ENCODE measurements at regions not wholly inside any gene's neighbourhood (a gene's known extent, or its start where the extent isn't known, plus 50 kb on each side); places are given as distances from the start of the nearest gene placed in this dataset.
"Not testable (repeated sequence)": the region's sequence is repeated elsewhere in the genome, so short reads cannot be mapped to it uniquely, and the experiment has no call there.

GRCh38 chr16:16448423-16448822 is 69.5 kb downstream of the NPIPA7 start:
- H3K27me3 ChIP-seq (ENCODE audit: control insufficient read depth, insufficient read depth, low read length); H3K4me1 ChIP-seq (ENCODE audit: control insufficient read depth, low read depth, low read length); H3K36me3 ChIP-seq (ENCODE audit: control insufficient read depth, low read depth, low read length); H3K9ac ChIP-seq (ENCODE audit: low read length); H3K9me3 ChIP-seq (ENCODE audit: control insufficient read depth, low read depth, low read length); H3K27ac ChIP-seq (ENCODE audit: low read length); H3K4me3 ChIP-seq (ENCODE audit: low read length): not testable (repeated sequence)

GRCh38 chr16:16449712-16450237 is 70.8 kb downstream of the NPIPA7 start:
- not testable (repeated sequence) for H3K4me1 ChIP-seq (ENCODE audit: control insufficient read depth, low read depth, low read length); H3K36me3 ChIP-seq (ENCODE audit: control insufficient read depth, low read depth, low read length); H3K9ac ChIP-seq (ENCODE audit: low read length); H3K9me3 ChIP-seq (ENCODE audit: control insufficient read depth, low read depth, low read length); H3K4me3 ChIP-seq (ENCODE audit: low read length); H3K27ac ChIP-seq (ENCODE audit: low read length); H3K27me3 ChIP-seq (ENCODE audit: control insufficient read depth, insufficient read depth, low read length)

GRCh38 chr16:16451721-16452410 is 72.9 kb downstream of the NPIPA7 start:
- H3K27ac ChIP-seq (ENCODE audit: low read length); H3K9ac ChIP-seq (ENCODE audit: low read length): not testable (repeated sequence)

GRCh38 chr16:16458579-16458978 is 79.6 kb downstream of the NPIPA7 start:
- not testable (repeated sequence) for H3K27me3 ChIP-seq (ENCODE audit: control insufficient read depth, insufficient read depth, low read length); H3K4me3 ChIP-seq (ENCODE audit: low read length); H3K9ac ChIP-seq (ENCODE audit: low read length); H3K36me3 ChIP-seq (ENCODE audit: control insufficient read depth, low read depth, low read length); H3K4me1 ChIP-seq (ENCODE audit: control insufficient read depth, low read depth, low read length); H3K27ac ChIP-seq (ENCODE audit: low read length); H3K9me3 ChIP-seq (ENCODE audit: control insufficient read depth, low read depth, low read length)

More at GRCh38 chr16:16451721-16452410, 72.9 kb downstream of the NPIPA7 start:
- not testable (repeated sequence) for H3K4me3 ChIP-seq (ENCODE audit: low read length); H3K4me1 ChIP-seq (ENCODE audit: control insufficient read depth, low read depth, low read length); H3K9me3 ChIP-seq (ENCODE audit: control insufficient read depth, low read depth, low read length); H3K27me3 ChIP-seq (ENCODE audit: control insufficient read depth, insufficient read depth, low read length); H3K36me3 ChIP-seq (ENCODE audit: control insufficient read depth, low read depth, low read length)

- H3K36me3 ChIP-seq (ENCODE audit: control insufficient read depth, low read depth, low read length); H3K4me1 ChIP-seq (ENCODE audit: control insufficient read depth, low read depth, low read length); H3K9me3 ChIP-seq (ENCODE audit: control insufficient read depth, low read depth, low read length); H3K9ac ChIP-seq (ENCODE audit: low read length); H3K27ac ChIP-seq (ENCODE audit: low read length); H3K4me3 ChIP-seq (ENCODE audit: low read length); H3K27me3 ChIP-seq (ENCODE audit: control insufficient read depth, insufficient read depth, low read length): not testable (repeated sequence)
Measured at GRCh38 chr16:16463792-16464191, 84.9 kb downstream of the NPIPA7 start.

GRCh38 chr16:16488919-16489318 is 110.0 kb downstream of the NPIPA7 start:
- not testable (repeated sequence) for H3K27ac ChIP-seq (ENCODE audit: low read length); H3K36me3 ChIP-seq (ENCODE audit: control insufficient read depth, low read depth, low read length); H3K9ac ChIP-seq (ENCODE audit: low read length); H3K4me1 ChIP-seq (ENCODE audit: control insufficient read depth, low read depth, low read length); H3K27me3 ChIP-seq (ENCODE audit: control insufficient read depth, insufficient read depth, low read length); H3K4me3 ChIP-seq (ENCODE audit: low read length); H3K9me3 ChIP-seq (ENCODE audit: control insufficient read depth, low read depth, low read length)

- not testable (repeated sequence) for H3K27me3 ChIP-seq (ENCODE audit: control insufficient read depth, insufficient read depth, low read length); H3K9me3 ChIP-seq (ENCODE audit: control insufficient read depth, low read depth, low read length); H3K4me1 ChIP-seq (ENCODE audit: control insufficient read depth, low read depth, low read length); H3K9ac ChIP-seq (ENCODE audit: low read length); H3K4me3 ChIP-seq (ENCODE audit: low read length); H3K27ac ChIP-seq (ENCODE audit: low read length); H3K36me3 ChIP-seq (ENCODE audit: control insufficient read depth, low read depth, low read length)
Measured at GRCh38 chr16:16489466-16489865, 110.5 kb downstream of the NPIPA7 start.

- not testable (repeated sequence) for H3K9ac ChIP-seq (ENCODE audit: low read length); H3K36me3 ChIP-seq (ENCODE audit: control insufficient read depth, low read depth, low read length)
Measured at GRCh38 chr16:16494114-16494513, 115.2 kb downstream of the NPIPA7 start.

GRCh38 chr16:16494998-16495397 is 116.1 kb downstream of the NPIPA7 start:
- not testable (repeated sequence) for H3K36me3 ChIP-seq (ENCODE audit: control insufficient read depth, low read depth, low read length); H3K9me3 ChIP-seq (ENCODE audit: control insufficient read depth, low read depth, low read length); H3K27ac ChIP-seq (ENCODE audit: low read length); H3K9ac ChIP-seq (ENCODE audit: low read length); H3K4me1 ChIP-seq (ENCODE audit: control insufficient read depth, low read depth, low read length); H3K27me3 ChIP-seq (ENCODE audit: control insufficient read depth, insufficient read depth, low read length); H3K4me3 ChIP-seq (ENCODE audit: low read length)

More at GRCh38 chr16:16494114-16494513, 115.2 kb downstream of the NPIPA7 start:
- not testable (repeated sequence) for H3K27ac ChIP-seq (ENCODE audit: low read length); H3K4me1 ChIP-seq (ENCODE audit: control insufficient read depth, low read depth, low read length); H3K9me3 ChIP-seq (ENCODE audit: control insufficient read depth, low read depth, low read length); H3K27me3 ChIP-seq (ENCODE audit: control insufficient read depth, insufficient read depth, low read length); H3K4me3 ChIP-seq (ENCODE audit: low read length)

GRCh38 chr16:16499875-16500274 is 120.9 kb downstream of the NPIPA7 start:
- H3K4me3 ChIP-seq (ENCODE audit: low read length); H3K27ac ChIP-seq (ENCODE audit: low read length); H3K4me1 ChIP-seq (ENCODE audit: control insufficient read depth, low read depth, low read length); H3K27me3 ChIP-seq (ENCODE audit: control insufficient read depth, insufficient read depth, low read length); H3K36me3 ChIP-seq (ENCODE audit: control insufficient read depth, low read depth, low read length); H3K9ac ChIP-seq (ENCODE audit: low read length); H3K9me3 ChIP-seq (ENCODE audit: control insufficient read depth, low read depth, low read length): not testable (repeated sequence)

GRCh38 chr16:16507041-16507440 is 128.1 kb downstream of the NPIPA7 start:
- H3K9ac ChIP-seq (ENCODE audit: low read length); H3K4me3 ChIP-seq (ENCODE audit: low read length); H3K27me3 ChIP-seq (ENCODE audit: control insufficient read depth, insufficient read depth, low read length); H3K4me1 ChIP-seq (ENCODE audit: control insufficient read depth, low read depth, low read length); H3K36me3 ChIP-seq (ENCODE audit: control insufficient read depth, low read depth, low read length); H3K27ac ChIP-seq (ENCODE audit: low read length); H3K9me3 ChIP-seq (ENCODE audit: control insufficient read depth, low read depth, low read length): not testable (repeated sequence)

- H3K36me3 ChIP-seq (ENCODE audit: control insufficient read depth, low read depth, low read length); H3K9ac ChIP-seq (ENCODE audit: low read length); H3K4me1 ChIP-seq (ENCODE audit: control insufficient read depth, low read depth, low read length): not testable (repeated sequence)
Measured at GRCh38 chr16:16508344-16508743, 129.4 kb downstream of the NPIPA7 start.

More at GRCh38 chr16:16508344-16508743, 129.4 kb downstream of the NPIPA7 start:
- not testable (repeated sequence) for H3K27me3 ChIP-seq (ENCODE audit: control insufficient read depth, insufficient read depth, low read length); H3K27ac ChIP-seq (ENCODE audit: low read length); H3K4me3 ChIP-seq (ENCODE audit: low read length); H3K9me3 ChIP-seq (ENCODE audit: control insufficient read depth, low read depth, low read length)

All from iPS-18a (cell line).